ENCODE measurements at regions not wholly inside any gene's neighbourhood (a gene's known extent, or its start where the extent isn't known, plus 50 kb on each side); places are given as distances from the start of the nearest gene placed in this dataset.

GRCh38 chr20:57868310-57868709, 158.5 kb upstream of the PMEPA1 start:
- POLR2A ChIA-PET, result no interaction called here
- CTCF ChIA-PET, result no interaction called here
- Histone ChIP-seq H3K9me3 (no peaks in the 10 kb centered on the region), H3K4me3 (ENCODE audit: low read depth, low read length) (no peak overlapping the region), H3K27me3 (replicated peaks; ENCODE audit: control insufficient read depth, insufficient read depth, low read length) (no peaks in the 10 kb centered on the region; the same call in 1 of the 2 replicates), H3K4me1 (no peaks in the 10 kb centered on the region), H3K36me3 (ENCODE audit: control insufficient read depth, insufficient read depth, low read length) (no peaks in the 10 kb centered on the region)
- Mint-ChIP-seq H3K4me3 (ENCODE audit: unreplicated experiment) (no peak overlapping the region), H3K27ac (ENCODE audit: unreplicated experiment) (no peak overlapping the region), H3K36me3 (ENCODE audit: insufficient read depth, unreplicated experiment) (no peaks in the 10 kb centered on the region), H3K9me3 (ENCODE audit: unreplicated experiment) (no peaks in the 10 kb centered on the region), H3K4me1 (ENCODE audit: low read depth, unreplicated experiment) (no peaks in the 10 kb centered on the region), H3K27me3 (ENCODE audit: insufficient read depth, unreplicated experiment) (peaks cover 42% of the 10 kb centered on the region)
- no TSS peak for BruUV-seq (replicated peaks)
- intact Hi-C loops (cut with micrococcal nuclease; ENCODE audit: unreplicated experiment), result no loop called here
- no peak for TF ChIP-seq CTCF (IDR thresholded peaks at IDR 0.05; ENCODE audit: insufficient read depth in 1 of 2, low read depth in 1 of 2, low read length in 1 of 2, severe bottlenecking in 1 of 2, unreplicated experiment in 1 of 2)
- peak in 1 of 2 experiments; percentile 38 for DNase-seq

GRCh38 chr20:57867807-57868206, 158.0 kb upstream of the PMEPA1 start:
- no peaks in the 10 kb centered on the region for H3K36me3 ChIP-seq (ENCODE audit: control insufficient read depth, insufficient read depth, low read length)
- no peaks in the 10 kb centered on the region for H3K9me3 ChIP-seq
- H3K36me3 Mint-ChIP-seq (ENCODE audit: insufficient read depth, unreplicated experiment), result no peaks in the 10 kb centered on the region
- H3K4me1 ChIP-seq, result no peaks in the 10 kb centered on the region
- ChIA-PET CTCF (no interaction called here), POLR2A (no interaction called here)
- intact Hi-C loops (cut with micrococcal nuclease; ENCODE audit: unreplicated experiment), result no loop called here
- H3K4me3 ChIP-seq (ENCODE audit: low read depth, low read length), result no peak overlapping the region
- H3K27ac Mint-ChIP-seq (ENCODE audit: unreplicated experiment), result no peak overlapping the region
- no peak for TF ChIP-seq CTCF (IDR thresholded peaks at IDR 0.05; ENCODE audit: insufficient read depth in 1 of 2, low read depth in 1 of 2, low read length in 1 of 2, severe bottlenecking in 1 of 2, unreplicated experiment in 1 of 2)
- DNase-seq, result no peak
- H3K9me3 Mint-ChIP-seq (ENCODE audit: unreplicated experiment), result no peaks in the 10 kb centered on the region
- H3K27me3 Mint-ChIP-seq (ENCODE audit: insufficient read depth, unreplicated experiment), result peaks cover 42% of the 10 kb centered on the region
- BruUV-seq (replicated peaks), result no TSS peak
- H3K4me1 Mint-ChIP-seq (ENCODE audit: low read depth, unreplicated experiment), result no peaks in the 10 kb centered on the region
- H3K4me3 Mint-ChIP-seq (ENCODE audit: unreplicated experiment), result no peak overlapping the region
- H3K27me3 ChIP-seq (replicated peaks; ENCODE audit: control insufficient read depth, insufficient read depth, low read length), result no peaks in the 10 kb centered on the region; the same call in 1 of the 2 replicates

DNA sequence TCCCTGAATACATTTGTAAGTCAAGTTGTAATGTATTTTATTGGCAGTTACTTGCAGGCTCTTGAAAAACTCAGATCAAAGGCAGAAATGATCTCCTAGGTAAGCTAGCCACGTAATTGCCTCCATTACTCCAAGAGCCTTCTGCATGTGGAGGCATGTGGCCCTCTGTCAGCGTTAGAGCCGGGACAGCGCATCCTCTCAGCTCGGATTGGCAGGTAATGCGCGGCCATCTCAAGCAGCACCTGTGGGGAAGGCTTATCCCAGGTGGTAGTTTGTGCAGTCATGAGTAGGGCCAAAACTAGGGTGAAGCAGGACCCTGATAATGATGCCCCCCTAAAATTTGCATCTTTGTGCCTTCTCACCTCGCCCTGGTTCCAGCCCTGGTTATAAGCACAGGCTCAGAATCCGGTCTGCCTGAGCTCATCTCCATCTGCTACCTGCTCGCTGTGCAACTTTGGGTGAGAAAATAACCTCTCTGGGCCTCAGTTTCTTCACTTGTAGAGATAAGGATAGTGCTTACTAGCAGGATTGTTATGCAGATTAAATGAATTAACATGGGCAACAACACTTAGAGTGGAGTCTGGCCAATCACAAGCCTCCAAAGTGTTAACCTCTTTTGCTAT, 157.5 kb upstream of the PMEPA1 start:
- no peaks in the 10 kb centered on the region for H3K4me1 ChIP-seq
- Mint-ChIP-seq H3K4me1 (ENCODE audit: low read depth, unreplicated experiment) (no peaks in the 10 kb centered on the region), H3K27me3 (ENCODE audit: insufficient read depth, unreplicated experiment) (peaks cover 42% of the 10 kb centered on the region), H3K27ac (ENCODE audit: unreplicated experiment) (no peak overlapping the region), H3K9me3 (ENCODE audit: unreplicated experiment) (no peaks in the 10 kb centered on the region), H3K4me3 (ENCODE audit: unreplicated experiment) (no peak overlapping the region), H3K36me3 (ENCODE audit: insufficient read depth, unreplicated experiment) (no peaks in the 10 kb centered on the region)
- POLR2A ChIA-PET, result no interaction called here
- no peaks in the 10 kb centered on the region for H3K9me3 ChIP-seq
- intact Hi-C loops (cut with micrococcal nuclease; ENCODE audit: unreplicated experiment), result no loop called here
- CTCF ChIA-PET, result interaction anchor here (0.6 kb wide), 1 partner anchor 11 kb away, joined by 3 read pairs; no protein-coding TSS in a partner anchor
- BruUV-seq (replicated peaks), result no TSS peak
- H3K4me3 ChIP-seq (ENCODE audit: low read depth, low read length), result no peak overlapping the region
- no peak for DNase-seq
- no peak for TF ChIP-seq CTCF (IDR thresholded peaks at IDR 0.05; ENCODE audit: insufficient read depth in 1 of 2, low read depth in 1 of 2, low read length in 1 of 2, severe bottlenecking in 1 of 2, unreplicated experiment in 1 of 2)
- H3K27me3 ChIP-seq (replicated peaks; ENCODE audit: control insufficient read depth, insufficient read depth, low read length), result no peaks in the 10 kb centered on the region; the same call in 1 of the 2 replicates
- H3K36me3 ChIP-seq (ENCODE audit: control insufficient read depth, insufficient read depth, low read length), result no peaks in the 10 kb centered on the region
